ENCODE measurements at regions not wholly inside any gene's neighbourhood (a gene's known extent, or its start where the extent isn't known, plus 50 kb on each side); places are given as distances from the start of the nearest gene placed in this dataset.

- H3K36me3 ChIP-seq = no peaks in the 10 kb centered on the region
- no peak for TF ChIP-seq CTCF (IDR thresholded peaks at IDR 0.05)
- no peak for TF ChIP-seq POLR2AphosphoS5 (IDR thresholded peaks at IDR 0.05)
- TF ChIP-seq POLR2A (IDR thresholded peaks at IDR 0.05) = no peak
- no peaks in the 10 kb centered on the region for H3K4me1 ChIP-seq
- no peak overlapping the region for H3K4me3 ChIP-seq
- DNase-seq (ENCODE audit: low spot score in 2 of 2) = no peak
- H3K27ac ChIP-seq = no peak overlapping the region
- intact Hi-C loops (cut with DNase I; ENCODE audit: low total_unique reads) = no loop called here
- peaks cover 0 to 5% of the 10 kb centered on the region in 2 donors for H3K9me3 ChIP-seq
- H3K27me3 ChIP-seq = no peaks in the 10 kb centered on the region
These were observed 644.2 kb upstream of the CDH9 start for GRCh38 chr5:27682600-27682999.

GRCh38 chr5:27652505-27652904 lies 614.1 kb upstream of the CDH9 start:
- intact Hi-C loops (cut with DNase I; ENCODE audit: low total_unique reads) = no loop called here
- H3K9me3 ChIP-seq = no peaks in the 10 kb centered on the region
- H3K27ac ChIP-seq = no peak overlapping the region
- no peak overlapping the region for H3K4me3 ChIP-seq
- H3K27me3 ChIP-seq = no peaks in the 10 kb centered on the region
- DNase-seq (ENCODE audit: low spot score in 2 of 2) = no peak
- no peaks in the 10 kb centered on the region for H3K36me3 ChIP-seq
- TF ChIP-seq CTCF (IDR thresholded peaks at IDR 0.05) = no peak
- TF ChIP-seq POLR2AphosphoS5 (IDR thresholded peaks at IDR 0.05) = no peak
- TF ChIP-seq POLR2A (IDR thresholded peaks at IDR 0.05) = no peak
- no peaks in the 10 kb centered on the region for H3K4me1 ChIP-seq

- Histone ChIP-seq H3K27me3 (no peaks in the 10 kb centered on the region), H3K9me3 (peaks cover 0 to 7% of the 10 kb centered on the region in 2 donors), H3K36me3 (no peaks in the 10 kb centered on the region), H3K4me3 (no peak overlapping the region), H3K27ac (no peak overlapping the region), H3K4me1 (no peaks in the 10 kb centered on the region)
- no peak for DNase-seq (ENCODE audit: low spot score in 2 of 2)
- no peak for TF ChIP-seq CTCF (IDR thresholded peaks at IDR 0.05)
- no peak for TF ChIP-seq POLR2A (IDR thresholded peaks at IDR 0.05)
- TF ChIP-seq POLR2AphosphoS5 (IDR thresholded peaks at IDR 0.05) = no peak
- intact Hi-C loops (cut with DNase I; ENCODE audit: low total_unique reads) = no loop called here
These were observed 600.7 kb upstream of the CDH9 start for GRCh38 chr5:27639005-27639612.

GRCh38 chr5:27619982-27620381 lies 581.6 kb upstream of the CDH9 start:
- Histone ChIP-seq H3K27me3 (no peaks in the 10 kb centered on the region), H3K4me1 (no peaks in the 10 kb centered on the region), H3K4me3 (no peak overlapping the region), H3K27ac (no peak overlapping the region), H3K36me3 (peaks cover 3% of the 10 kb centered on the region), H3K9me3 (no peaks in the 10 kb centered on the region)
- TF ChIP-seq POLR2AphosphoS5 (IDR thresholded peaks at IDR 0.05) (no peak), CTCF (IDR thresholded peaks at IDR 0.05) (no peak), POLR2A (IDR thresholded peaks at IDR 0.05) (no peak)
- DNase-seq (ENCODE audit: low spot score in 2 of 2) = no peak
- intact Hi-C loops (cut with DNase I; ENCODE audit: low total_unique reads) = no loop called here

- intact Hi-C loops (cut with DNase I; ENCODE audit: low total_unique reads) = no loop called here
- H3K36me3 ChIP-seq = no peaks in the 10 kb centered on the region
- no peak overlapping the region for H3K27ac ChIP-seq
- no peaks in the 10 kb centered on the region for H3K9me3 ChIP-seq
- no peaks in the 10 kb centered on the region for H3K4me1 ChIP-seq
- TF ChIP-seq POLR2A (IDR thresholded peaks at IDR 0.05) = no peak
- TF ChIP-seq POLR2AphosphoS5 (IDR thresholded peaks at IDR 0.05) = no peak
- no peak for TF ChIP-seq CTCF (IDR thresholded peaks at IDR 0.05)
- H3K4me3 ChIP-seq = no peak overlapping the region
- no peak for DNase-seq (ENCODE audit: low spot score in 2 of 2)
- no peaks in the 10 kb centered on the region for H3K27me3 ChIP-seq
These were observed 573.8 kb upstream of the CDH9 start for GRCh38 chr5:27612161-27612560.
